ENCODE measurements at regions not wholly inside any gene's neighbourhood (a gene's known extent, or its start where the extent isn't known, plus 50 kb on each side); places are given as distances from the start of the nearest gene placed in this dataset.

DNA sequence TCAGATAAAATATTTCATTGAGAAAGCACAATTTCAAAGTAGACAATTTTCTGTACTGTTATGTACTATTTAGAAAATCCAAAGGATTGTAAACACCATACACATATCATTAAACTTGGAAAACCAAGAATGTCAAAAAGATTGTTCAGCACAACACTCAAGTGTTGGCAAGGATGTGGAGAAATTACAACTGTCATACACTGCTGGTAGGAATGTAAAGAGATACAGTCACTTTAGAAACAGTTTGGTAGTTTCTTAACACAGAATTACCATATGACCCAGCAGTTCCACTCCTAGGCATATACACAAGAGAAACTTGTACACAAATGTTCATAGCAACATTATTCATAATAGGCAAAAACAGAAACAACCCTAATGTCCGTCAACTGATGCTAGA, 71.2 kb downstream of the OR2K2 start:
- no peak overlapping the region for H3K27ac ChIP-seq
- TF ChIP-seq, protein P1, sequence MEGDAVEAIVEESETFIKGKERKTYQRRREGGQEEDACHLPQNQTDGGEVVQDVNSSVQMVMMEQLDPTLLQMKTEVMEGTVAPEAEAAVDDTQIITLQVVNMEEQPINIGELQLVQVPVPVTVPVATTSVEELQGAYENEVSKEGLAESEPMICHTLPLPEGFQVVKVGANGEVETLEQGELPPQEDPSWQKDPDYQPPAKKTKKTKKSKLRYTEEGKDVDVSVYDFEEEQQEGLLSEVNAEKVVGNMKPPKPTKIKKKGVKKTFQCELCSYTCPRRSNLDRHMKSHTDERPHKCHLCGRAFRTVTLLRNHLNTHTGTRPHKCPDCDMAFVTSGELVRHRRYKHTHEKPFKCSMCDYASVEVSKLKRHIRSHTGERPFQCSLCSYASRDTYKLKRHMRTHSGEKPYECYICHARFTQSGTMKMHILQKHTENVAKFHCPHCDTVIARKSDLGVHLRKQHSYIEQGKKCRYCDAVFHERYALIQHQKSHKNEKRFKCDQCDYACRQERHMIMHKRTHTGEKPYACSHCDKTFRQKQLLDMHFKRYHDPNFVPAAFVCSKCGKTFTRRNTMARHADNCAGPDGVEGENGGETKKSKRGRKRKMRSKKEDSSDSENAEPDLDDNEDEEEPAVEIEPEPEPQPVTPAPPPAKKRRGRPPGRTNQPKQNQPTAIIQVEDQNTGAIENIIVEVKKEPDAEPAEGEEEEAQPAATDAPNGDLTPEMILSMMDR (IDR thresholded peaks at IDR 0.05), result no peak
- no peak for TF ChIP-seq ZFX (IDR thresholded peaks at IDR 0.05; ENCODE audit: borderline replicate concordance)

DNA sequence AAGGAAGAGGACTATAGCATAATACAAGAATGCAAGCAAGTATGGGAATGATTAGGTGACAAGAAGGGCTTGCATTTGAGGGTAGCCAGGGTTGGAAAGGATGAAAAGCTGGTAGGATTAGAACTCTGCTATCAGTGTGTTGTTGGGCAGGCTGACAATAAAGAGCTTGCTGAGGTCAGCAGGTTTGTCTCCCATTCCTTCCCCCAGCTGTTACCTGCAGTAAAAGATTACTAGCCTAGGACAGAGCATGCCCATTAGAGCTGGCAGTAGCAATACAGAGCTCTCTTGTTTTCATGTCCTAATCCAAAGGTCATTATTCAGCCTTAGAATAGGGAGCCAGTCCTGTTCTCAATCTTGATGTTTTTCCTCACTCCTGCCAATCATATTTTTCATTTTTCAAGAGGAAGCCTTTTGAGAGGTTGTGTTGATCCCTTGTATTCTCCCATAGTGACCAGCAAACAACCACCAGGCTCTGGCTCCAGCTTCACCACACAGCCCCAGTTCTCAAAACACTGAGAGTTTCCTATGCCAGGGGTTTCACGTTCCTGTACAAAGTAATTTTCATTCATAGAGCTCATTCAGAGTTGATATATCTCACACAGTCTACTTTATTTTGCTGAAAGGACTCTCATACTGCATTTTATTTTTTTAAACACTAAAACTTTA, 71.7 kb downstream of the OR2K2 start:
- no peak overlapping the region for H3K27ac ChIP-seq
- TF ChIP-seq ZFX (IDR thresholded peaks at IDR 0.05; ENCODE audit: borderline replicate concordance), result no peak
- TF ChIP-seq, protein P1 (IDR thresholded peaks at IDR 0.05), result no peak

DNA sequence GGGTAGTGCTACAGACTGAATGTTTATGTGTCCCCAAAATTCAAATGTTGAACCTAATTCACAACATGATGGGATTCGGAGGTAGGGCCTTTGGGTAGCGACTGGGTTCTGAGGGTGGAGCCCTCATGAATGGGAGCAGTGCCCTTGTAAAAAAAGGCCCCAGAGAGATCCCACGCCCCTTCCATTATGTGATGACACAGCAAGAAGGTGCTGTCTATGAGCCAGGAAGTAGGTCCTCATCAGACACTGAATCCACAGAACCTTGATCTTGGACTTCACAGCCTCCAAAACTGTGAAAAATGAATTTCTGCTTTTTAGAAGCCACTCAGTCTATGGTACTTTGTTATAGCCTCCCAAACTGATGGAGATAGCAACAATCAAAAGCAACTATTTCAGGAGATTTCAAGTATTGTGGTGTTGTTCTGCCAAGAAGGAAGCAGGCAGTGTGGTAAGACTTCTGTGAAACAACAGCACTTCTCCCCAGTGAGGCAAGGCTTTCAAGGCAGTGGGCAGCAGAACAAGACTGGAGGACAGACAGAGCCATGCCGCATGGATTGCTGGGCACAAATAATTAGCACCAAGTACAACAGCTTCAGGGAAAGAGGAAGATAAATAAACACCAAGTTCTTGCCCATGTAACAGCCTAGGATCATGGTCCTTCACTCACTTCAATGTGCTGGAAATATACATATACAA, 76.1 kb downstream of the OR2K2 start:
- H3K27ac ChIP-seq, result no peak overlapping the region
- TF ChIP-seq, protein P1 (IDR thresholded peaks at IDR 0.05), result no peak

DNA sequence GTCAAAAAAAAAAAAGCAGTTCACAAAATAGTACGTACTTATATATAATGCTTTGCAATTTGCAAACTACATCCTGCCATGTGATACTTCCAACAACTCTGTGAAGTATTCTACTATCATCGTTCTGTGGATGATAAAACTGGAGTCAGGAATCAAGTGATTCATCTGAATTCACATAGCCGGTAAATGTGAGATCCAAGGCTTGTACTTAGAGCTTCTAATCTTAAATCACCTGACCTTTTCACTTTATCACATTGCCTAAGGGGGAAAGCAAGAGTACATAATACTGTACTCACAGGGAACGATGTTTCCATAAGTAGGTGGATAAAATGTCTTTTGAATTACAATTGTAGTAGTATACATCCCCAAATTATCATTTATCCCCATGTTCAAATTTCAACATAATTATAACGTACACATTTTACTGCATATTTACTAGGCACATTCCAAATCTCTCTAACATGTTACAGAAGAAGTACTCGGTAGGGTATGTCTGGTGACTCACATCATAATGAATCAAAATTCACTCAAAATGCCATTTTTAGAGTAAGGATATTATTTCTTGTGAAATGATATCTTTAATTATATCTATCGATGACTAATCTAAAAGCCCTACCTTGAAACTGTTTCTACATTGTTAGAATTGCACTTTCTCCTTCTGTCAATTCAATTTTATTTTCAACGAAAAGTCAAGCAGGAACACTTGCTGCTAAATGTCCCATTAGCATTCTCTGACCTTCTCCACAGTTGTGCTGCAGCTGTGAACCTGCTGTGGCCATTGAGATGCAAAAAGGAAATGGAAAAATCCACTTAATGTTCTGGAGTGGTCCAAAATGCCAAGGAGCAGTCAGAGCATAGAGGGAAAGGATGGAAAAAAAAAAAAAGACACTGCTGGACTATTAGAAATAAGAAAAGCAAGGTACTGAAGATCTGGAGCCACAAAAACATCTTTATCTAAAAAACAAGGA, 78.9 kb downstream of the OR2K2 start:
- TF ChIP-seq, protein P1 (IDR thresholded peaks at IDR 0.05), result no peak
- no peak for TF ChIP-seq ZFX (IDR thresholded peaks at IDR 0.05; ENCODE audit: borderline replicate concordance)
- no peak overlapping the region for H3K27ac ChIP-seq

DNA sequence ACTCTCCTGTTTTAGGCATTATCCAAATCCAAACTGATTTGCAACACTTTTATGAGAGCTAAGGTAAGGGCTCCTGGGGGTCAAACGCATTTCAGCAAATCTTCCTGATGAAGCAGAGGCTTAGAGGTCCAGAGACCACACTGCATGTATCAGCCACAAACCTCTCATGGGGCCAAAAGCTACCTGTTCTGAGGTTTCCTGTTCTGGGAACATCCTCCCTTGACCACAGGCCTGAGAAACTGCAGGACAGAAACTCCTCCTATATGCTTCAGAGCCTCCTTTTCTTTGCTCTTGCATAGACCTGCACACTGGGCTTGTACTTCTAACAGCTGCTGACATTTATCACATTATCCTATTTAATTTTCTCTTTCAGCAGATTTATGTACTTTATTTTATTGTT, 92.6 kb downstream of the OR2K2 start:
- no peak overlapping the region for H3K27ac ChIP-seq
- TF ChIP-seq, protein P1 (IDR thresholded peaks at IDR 0.05), result no peak
- TF ChIP-seq ZFX (IDR thresholded peaks at IDR 0.05; ENCODE audit: borderline replicate concordance), result no peak

DNA sequence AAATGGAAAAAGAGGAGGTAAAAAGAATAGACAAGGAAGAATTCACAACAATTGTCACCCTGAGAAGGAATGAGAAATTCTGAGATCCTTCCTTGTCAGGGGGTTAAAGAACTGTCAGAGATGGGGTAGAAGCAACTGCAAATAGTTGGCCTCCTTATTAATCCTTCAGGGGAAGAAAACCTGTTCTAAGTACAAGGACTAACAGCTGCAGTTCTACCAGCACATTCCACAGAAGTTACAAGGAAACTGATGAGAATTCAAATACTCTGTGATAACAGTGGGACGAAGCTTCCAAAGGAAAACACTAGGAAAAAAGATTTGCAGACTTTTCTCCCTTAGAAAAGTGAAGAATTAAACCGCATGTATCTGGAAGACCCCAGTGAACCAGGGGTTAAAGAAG, 93.7 kb downstream of the OR2K2 start:
- TF ChIP-seq ZFX (IDR thresholded peaks at IDR 0.05; ENCODE audit: borderline replicate concordance), result no peak
- no peak overlapping the region for H3K27ac ChIP-seq

DNA sequence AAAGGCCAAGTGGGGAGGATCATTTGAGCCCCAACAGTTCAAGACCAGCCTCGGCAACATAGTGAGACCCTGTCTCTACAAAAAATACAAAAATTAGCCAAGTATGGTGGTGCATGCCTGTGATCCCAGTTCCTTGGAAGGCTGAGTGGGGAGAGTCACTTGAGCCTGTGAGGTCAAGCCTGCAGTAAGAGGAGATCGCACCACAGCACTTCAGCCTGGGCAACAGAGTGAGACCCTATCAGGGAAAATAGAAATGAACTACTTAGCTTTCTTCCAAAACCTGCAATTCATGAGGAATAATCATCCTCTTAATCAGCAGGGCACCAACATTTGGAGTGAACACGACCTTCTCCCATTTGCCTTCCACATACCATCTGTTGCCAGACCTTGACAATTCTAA, 96.1 kb downstream of the OR2K2 start:
- no peak overlapping the region for H3K27ac ChIP-seq
- TF ChIP-seq ZFX (IDR thresholded peaks at IDR 0.05; ENCODE audit: borderline replicate concordance), result no peak
- TF ChIP-seq, protein P1 (IDR thresholded peaks at IDR 0.05), result no peak
